ENCODE measurements at regions not wholly inside any gene's neighbourhood (a gene's known extent, or its start where the extent isn't known, plus 50 kb on each side); places are given as distances from the start of the nearest gene placed in this dataset.

GRCh38 chr4:155039162-155039561, 169.3 kb upstream of the NPY2R start:
- TF ChIP-seq, protein P1, sequence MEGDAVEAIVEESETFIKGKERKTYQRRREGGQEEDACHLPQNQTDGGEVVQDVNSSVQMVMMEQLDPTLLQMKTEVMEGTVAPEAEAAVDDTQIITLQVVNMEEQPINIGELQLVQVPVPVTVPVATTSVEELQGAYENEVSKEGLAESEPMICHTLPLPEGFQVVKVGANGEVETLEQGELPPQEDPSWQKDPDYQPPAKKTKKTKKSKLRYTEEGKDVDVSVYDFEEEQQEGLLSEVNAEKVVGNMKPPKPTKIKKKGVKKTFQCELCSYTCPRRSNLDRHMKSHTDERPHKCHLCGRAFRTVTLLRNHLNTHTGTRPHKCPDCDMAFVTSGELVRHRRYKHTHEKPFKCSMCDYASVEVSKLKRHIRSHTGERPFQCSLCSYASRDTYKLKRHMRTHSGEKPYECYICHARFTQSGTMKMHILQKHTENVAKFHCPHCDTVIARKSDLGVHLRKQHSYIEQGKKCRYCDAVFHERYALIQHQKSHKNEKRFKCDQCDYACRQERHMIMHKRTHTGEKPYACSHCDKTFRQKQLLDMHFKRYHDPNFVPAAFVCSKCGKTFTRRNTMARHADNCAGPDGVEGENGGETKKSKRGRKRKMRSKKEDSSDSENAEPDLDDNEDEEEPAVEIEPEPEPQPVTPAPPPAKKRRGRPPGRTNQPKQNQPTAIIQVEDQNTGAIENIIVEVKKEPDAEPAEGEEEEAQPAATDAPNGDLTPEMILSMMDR (conservative IDR thresholded peaks at IDR 0.05): no peak
- no peak for TF ChIP-seq ZFX (IDR thresholded peaks at IDR 0.05)
